SK-N-SH treated with all-trans-retinoic acid at 6 μM for 48 hours (cell line): ENCODE measurements at regions not wholly inside any gene's neighbourhood (a gene's known extent, or its start where the extent isn't known, plus 50 kb on each side); places are given as distances from the start of the nearest gene placed in this dataset.

Source experiments
- ARNTL ChIP-seq: fragments of 450-650 bp; formaldehyde crosslinking; IDR thresholded peaks from 2 replicates; pipeline ENCODE4 v1.5.0; 2020; ENCODE audit warnings: low read depth, mild to moderate bottlenecking, moderate library complexity, borderline replicate concordance
- BACH2 ChIP-seq: fragments of 250-450 bp; sonication (Bioruptor Pico); IDR thresholded peaks from 2 replicates; pipeline ENCODE4 v1.9.0; 2021; ENCODE audit warnings: mild to moderate bottlenecking, borderline replicate concordance
- CSDC2 ChIP-seq: fragments of 250-450 bp; sonication (Bioruptor Pico); IDR thresholded peaks from 2 replicates; pipeline ENCODE4 v1.5.0; 2020; ENCODE audit warnings: mild to moderate bottlenecking, moderate library complexity
- GLIS3 ChIP-seq: fragments of 250-450 bp; sonication (Bioruptor Pico); IDR thresholded peaks from 2 replicates; pipeline ENCODE4 v1.5.0; 2020; ENCODE audit warnings: mild to moderate bottlenecking, moderate library complexity
- ISL1 ChIP-seq: fragments of 250-450 bp; sonication (Bioruptor Pico); IDR thresholded peaks from 2 replicates; pipeline ENCODE4 v2.1.2; 2022; ENCODE audit warnings: mild to moderate bottlenecking, moderate library complexity
- SNAI2 ChIP-seq: fragments of 250-450 bp; sonication (Bioruptor Pico); IDR thresholded peaks from 2 replicates; pipeline ENCODE4 v1.5.0; 2020; ENCODE audit warnings: mild to moderate bottlenecking, moderate library complexity
- TOX ChIP-seq: fragments of 250-450 bp; sonication (Bioruptor Pico); IDR thresholded peaks from 2 replicates; pipeline ENCODE4 v1.8.0; 2021; ENCODE audit warnings: mild to moderate bottlenecking, moderate library complexity, borderline replicate concordance
- ZC3H10 ChIP-seq: fragments of 250-450 bp; sonication (Bioruptor Pico); IDR thresholded peaks from 2 replicates; pipeline ENCODE4 v1.5.1; 2021; ENCODE audit warnings: mild to moderate bottlenecking, moderate library complexity
- ZFP3 ChIP-seq: fragments of 250-450 bp; sonication (Bioruptor Pico); IDR thresholded peaks from 2 replicates; pipeline ENCODE4 v1.5.0; 2020; ENCODE audit warnings: mild to moderate bottlenecking, moderate library complexity
- ZFP30 ChIP-seq: fragments of 450-650 bp; formaldehyde crosslinking; IDR thresholded peaks from 2 replicates; pipeline ENCODE4 v1.5.0; 2022; ENCODE audit warnings: mild to moderate bottlenecking, moderate library complexity
- ZNF8 ChIP-seq: fragments of 450-650 bp; formaldehyde crosslinking; IDR thresholded peaks from 2 replicates; pipeline ENCODE4 v1.5.0; 2020; ENCODE audit warnings: mild to moderate bottlenecking, moderate library complexity
- TF ChIP-seq, protein P1 (sequence below): fragments of 250-450 bp; sonication (Bioruptor Pico); IDR thresholded peaks from 2 replicates; pipeline ENCODE4 v1.5.1; 2020; ENCODE audit warnings: low read depth, mild to moderate bottlenecking, moderate library complexity
- TF ChIP-seq, protein P2 (sequence below): fragments of 250-450 bp; sonication (Bioruptor Pico); IDR thresholded peaks from 2 replicates; pipeline ENCODE4 v1.8.0; 2021; ENCODE audit warnings: low read depth, mild to moderate bottlenecking, moderate library complexity, borderline replicate concordance
- TF ChIP-seq, protein P3 (sequence below): fragments of 250-450 bp; sonication (Bioruptor Pico); IDR thresholded peaks from 2 replicates; pipeline ENCODE4 v1.8.0; 2020; ENCODE audit warnings: mild to moderate bottlenecking, moderate library complexity, borderline replicate concordance

DNA sequence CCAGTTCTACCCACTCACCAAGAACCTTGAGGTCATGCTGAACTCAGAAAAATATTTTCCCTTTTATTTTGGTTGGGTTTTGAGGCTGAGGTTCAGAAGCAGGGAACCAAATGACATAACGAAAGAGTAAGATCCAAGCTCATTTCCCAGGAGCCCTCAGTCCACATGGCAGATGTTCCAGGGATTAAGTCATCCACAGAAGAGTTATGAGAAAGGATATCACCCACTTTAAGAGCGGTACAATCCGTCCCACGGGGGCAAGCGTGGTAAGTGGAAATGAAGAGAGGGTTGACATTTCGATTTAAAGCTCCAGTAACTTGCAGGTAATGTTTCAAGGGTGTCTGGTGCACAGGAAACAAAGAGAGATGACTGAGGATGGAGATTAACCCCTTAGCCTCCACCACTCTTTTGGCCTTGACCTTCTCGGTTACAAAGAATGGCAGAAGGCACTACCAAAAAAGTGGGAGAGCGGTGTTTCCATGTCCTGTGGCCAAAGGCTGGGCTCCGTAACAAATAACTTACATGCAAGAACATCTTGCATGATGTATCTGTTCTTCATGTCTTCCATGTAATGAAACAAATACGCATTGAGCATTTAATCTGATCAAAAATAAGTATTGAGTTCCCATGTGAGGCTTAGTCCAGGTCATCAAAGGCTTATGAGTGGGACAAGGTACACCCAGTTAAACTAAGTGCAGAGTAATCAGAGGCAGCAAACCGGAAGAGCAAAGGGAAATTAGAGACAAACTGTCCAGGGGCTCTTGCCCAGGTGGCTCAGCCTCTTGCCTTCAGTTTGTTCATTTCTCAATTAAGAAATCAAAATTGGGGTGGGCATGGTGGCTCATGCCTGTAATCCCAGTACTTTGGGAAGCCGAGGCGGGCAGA lies 241.4 kb downstream of the TOMM20 start:
- no peak for TF ChIP-seq SNAI2 (CRISPR knock-in tag)
- no peak for TF ChIP-seq ZFP30 (CRISPR knock-in tag)
- TF ChIP-seq ZNF8 (CRISPR knock-in tag): no peak
- no peak for TF ChIP-seq ZC3H10 (CRISPR knock-in tag)
- TF ChIP-seq, protein P1, sequence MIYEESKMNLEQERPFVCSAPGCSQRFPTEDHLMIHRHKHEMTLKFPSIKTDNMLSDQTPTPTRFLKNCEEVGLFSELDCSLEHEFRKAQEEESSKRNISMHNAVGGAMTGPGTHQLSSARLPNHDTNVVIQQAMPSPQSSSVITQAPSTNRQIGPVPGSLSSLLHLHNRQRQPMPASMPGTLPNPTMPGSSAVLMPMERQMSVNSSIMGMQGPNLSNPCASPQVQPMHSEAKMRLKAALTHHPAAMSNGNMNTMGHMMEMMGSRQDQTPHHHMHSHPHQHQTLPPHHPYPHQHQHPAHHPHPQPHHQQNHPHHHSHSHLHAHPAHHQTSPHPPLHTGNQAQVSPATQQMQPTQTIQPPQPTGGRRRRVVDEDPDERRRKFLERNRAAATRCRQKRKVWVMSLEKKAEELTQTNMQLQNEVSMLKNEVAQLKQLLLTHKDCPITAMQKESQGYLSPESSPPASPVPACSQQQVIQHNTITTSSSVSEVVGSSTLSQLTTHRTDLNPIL (CRISPR knock-in tag): no peak
- no peak for TF ChIP-seq GLIS3 (CRISPR knock-in tag)
- TF ChIP-seq TOX (CRISPR knock-in tag): no peak
- no peak for TF ChIP-seq ARNTL (CRISPR knock-in tag)
- TF ChIP-seq, protein P2, sequence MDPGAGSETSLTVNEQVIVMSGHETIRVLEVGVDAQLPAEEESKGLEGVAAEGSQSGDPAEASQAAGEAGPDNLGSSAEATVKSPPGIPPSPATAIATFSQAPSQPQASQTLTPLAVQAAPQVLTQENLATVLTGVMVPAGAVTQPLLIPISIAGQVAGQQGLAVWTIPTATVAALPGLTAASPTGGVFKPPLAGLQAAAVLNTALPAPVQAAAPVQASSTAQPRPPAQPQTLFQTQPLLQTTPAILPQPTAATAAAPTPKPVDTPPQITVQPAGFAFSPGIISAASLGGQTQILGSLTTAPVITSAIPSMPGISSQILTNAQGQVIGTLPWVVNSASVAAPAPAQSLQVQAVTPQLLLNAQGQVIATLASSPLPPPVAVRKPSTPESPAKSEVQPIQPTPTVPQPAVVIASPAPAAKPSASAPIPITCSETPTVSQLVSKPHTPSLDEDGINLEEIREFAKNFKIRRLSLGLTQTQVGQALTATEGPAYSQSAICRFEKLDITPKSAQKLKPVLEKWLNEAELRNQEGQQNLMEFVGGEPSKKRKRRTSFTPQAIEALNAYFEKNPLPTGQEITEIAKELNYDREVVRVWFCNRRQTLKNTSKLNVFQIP (CRISPR knock-in tag): no peak
- TF ChIP-seq BACH2 (CRISPR knock-in tag): no peak
- TF ChIP-seq, protein P3, sequence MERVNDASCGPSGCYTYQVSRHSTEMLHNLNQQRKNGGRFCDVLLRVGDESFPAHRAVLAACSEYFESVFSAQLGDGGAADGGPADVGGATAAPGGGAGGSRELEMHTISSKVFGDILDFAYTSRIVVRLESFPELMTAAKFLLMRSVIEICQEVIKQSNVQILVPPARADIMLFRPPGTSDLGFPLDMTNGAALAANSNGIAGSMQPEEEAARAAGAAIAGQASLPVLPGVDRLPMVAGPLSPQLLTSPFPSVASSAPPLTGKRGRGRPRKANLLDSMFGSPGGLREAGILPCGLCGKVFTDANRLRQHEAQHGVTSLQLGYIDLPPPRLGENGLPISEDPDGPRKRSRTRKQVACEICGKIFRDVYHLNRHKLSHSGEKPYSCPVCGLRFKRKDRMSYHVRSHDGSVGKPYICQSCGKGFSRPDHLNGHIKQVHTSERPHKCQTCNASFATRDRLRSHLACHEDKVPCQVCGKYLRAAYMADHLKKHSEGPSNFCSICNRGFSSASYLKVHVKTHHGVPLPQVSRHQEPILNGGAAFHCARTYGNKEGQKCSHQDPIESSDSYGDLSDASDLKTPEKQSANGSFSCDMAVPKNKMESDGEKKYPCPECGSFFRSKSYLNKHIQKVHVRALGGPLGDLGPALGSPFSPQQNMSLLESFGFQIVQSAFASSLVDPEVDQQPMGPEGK (CRISPR knock-in tag): no peak
- TF ChIP-seq ZFP3: no peak
- TF ChIP-seq CSDC2: no peak
- no peak for TF ChIP-seq ISL1 (CRISPR knock-in tag)
